Parathyroid adenoma (tissue), 2 donors: ENCODE measurements at regions not wholly inside any gene's neighbourhood (a gene's known extent, or its start where the extent isn't known, plus 50 kb on each side); places are given as distances from the start of the nearest gene placed in this dataset.

ENCODE experiments used
- H2AFZ ChIP-seq: fragments of 300-600 bp; sonication (generic); one replicate; pipeline ENCODE4 v1.7.0; 2017; ENCODE audit warnings: antibody characterized with exemption, mild to moderate bottlenecking
- H3K27ac ChIP-seq: fragments of 300-600 bp; sonication (generic); one replicate; pipeline ENCODE4 v1.7.0; 2017
- H3K27me3 ChIP-seq: fragments of 300-600 bp; sonication (generic); one replicate; pipeline ENCODE4 v1.7.0; 2017; ENCODE audit warnings: low read length; ENCODE audit not compliant: control insufficient read depth, insufficient read depth
- H3K36me3 ChIP-seq: fragments of 300-600 bp; sonication (generic); one replicate; pipeline ENCODE4 v1.7.0; 2017; ENCODE audit warnings: low read length; ENCODE audit not compliant: control insufficient read depth, insufficient read depth
- H3K4me1 ChIP-seq: fragments of 300-600 bp; sonication (generic); one replicate; pipeline ENCODE4 v1.7.0; 2017; ENCODE audit warnings: control low read depth
- H3K4me2 ChIP-seq: fragments of 300-600 bp; sonication (generic); one replicate; pipeline ENCODE4 v1.7.0; 2017; ENCODE audit warnings: low read length
- H3K4me3 ChIP-seq: fragments of 300-600 bp; sonication (generic); one replicate; pipeline ENCODE4 v1.7.0; 2017; ENCODE audit warnings: low read depth, low read length
- H3K79me2 ChIP-seq: fragments of 300-600 bp; sonication (generic); one replicate; pipeline ENCODE4 v1.7.0; 2017; ENCODE audit warnings: control low read depth
- H3K9ac ChIP-seq: fragments of 300-600 bp; sonication (generic); one replicate; pipeline ENCODE4 v1.7.0; 2017; ENCODE audit warnings: mild to moderate bottlenecking
- H3K9me3 ChIP-seq: fragments of 300-600 bp; sonication (generic); one replicate; pipeline ENCODE4 v1.7.0; 2017; ENCODE audit warnings: low read length; ENCODE audit not compliant: control insufficient read depth
- CTCF ChIP-seq: fragments of 300-600 bp; sonication (generic); IDR thresholded peaks from one replicate; pipeline ENCODE4 v1.7.0; 2017; ENCODE audit warnings: antibody characterized with exemption, mild to moderate bottlenecking
- donor health status: primary hyperparathyroidism.

DNA sequence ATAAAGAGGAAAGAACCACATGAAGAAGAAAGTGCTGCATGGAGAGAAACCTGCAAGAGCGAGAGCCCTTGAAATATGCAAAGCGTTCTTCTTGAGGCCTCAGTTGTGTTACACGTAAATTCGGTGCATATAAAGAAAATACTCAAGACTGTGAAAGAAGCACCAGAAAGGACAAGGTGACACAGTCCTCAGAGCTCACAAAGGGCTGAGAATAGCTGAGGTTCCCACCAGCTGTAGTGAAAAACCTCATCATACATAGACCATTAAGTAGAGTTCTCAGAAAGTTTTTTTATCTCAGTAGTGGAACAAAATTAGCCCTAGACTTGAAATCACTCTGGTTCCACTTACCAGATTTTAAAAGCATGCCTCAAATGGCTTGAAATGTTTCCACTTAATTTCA is 980.7 kb upstream of the CRIM1 start:
- no peak overlapping the region for H3K4me3 ChIP-seq
- no peak overlapping the region for H3K9ac ChIP-seq
- H3K36me3 ChIP-seq = no peaks in the 10 kb centered on the region
- no peak overlapping the region for H2AFZ ChIP-seq
- H3K27me3 ChIP-seq = no peaks in the 10 kb centered on the region
- no peak overlapping the region for H3K27ac ChIP-seq
- H3K9me3 ChIP-seq = no peaks in the 10 kb centered on the region
- no peak for TF ChIP-seq CTCF
- no peaks in the 10 kb centered on the region for H3K4me1 ChIP-seq
- H3K79me2 ChIP-seq = no peaks in the 10 kb centered on the region
- H3K4me2 ChIP-seq = no peak overlapping the region

- H2AFZ ChIP-seq = no peak overlapping the region
- no peak for TF ChIP-seq CTCF
These were observed 989.7 kb upstream of the CRIM1 start for GRCh38 chr2:35365859-35366258.

GRCh38 chr2:35356332-35356731 is 999.2 kb upstream of the CRIM1 start:
- Histone ChIP-seq H3K4me2 (no peak overlapping the region), H3K4me1 (no peaks in the 10 kb centered on the region), H3K36me3 (no peaks in the 10 kb centered on the region), H3K27ac (no peak overlapping the region), H3K9ac (no peak overlapping the region), H3K27me3 (no peaks in the 10 kb centered on the region), H3K9me3 (no peaks in the 10 kb centered on the region), H3K79me2 (no peaks in the 10 kb centered on the region), H2AFZ (no peak overlapping the region), H3K4me3 (no peak overlapping the region)
- TF ChIP-seq CTCF = no peak

More at GRCh38 chr2:35365859-35366258, 989.7 kb upstream of the CRIM1 start:
- Histone ChIP-seq H3K4me2 (no peak overlapping the region), H3K9ac (no peak overlapping the region), H3K4me3 (no peak overlapping the region), H3K9me3 (no peaks in the 10 kb centered on the region), H3K36me3 (no peaks in the 10 kb centered on the region), H3K27me3 (no peaks in the 10 kb centered on the region), H3K27ac (no peak overlapping the region), H3K79me2 (no peaks in the 10 kb centered on the region), H3K4me1 (no peaks in the 10 kb centered on the region)

GRCh38 chr2:35355056-35355455 is 1000.5 kb upstream of the CRIM1 start:
- Histone ChIP-seq H3K4me2 (no peak overlapping the region), H3K27ac (no peak overlapping the region), H3K4me3 (no peak overlapping the region), H2AFZ (no peak overlapping the region), H3K9ac (no peak overlapping the region), H3K79me2 (no peaks in the 10 kb centered on the region), H3K4me1 (no peaks in the 10 kb centered on the region), H3K36me3 (no peaks in the 10 kb centered on the region), H3K27me3 (no peaks in the 10 kb centered on the region), H3K9me3 (no peaks in the 10 kb centered on the region)
- TF ChIP-seq CTCF = no peak

- Histone ChIP-seq H2AFZ (no peak overlapping the region), H3K9ac (no peak overlapping the region), H3K4me1 (no peaks in the 10 kb centered on the region), H3K27ac (no peak overlapping the region), H3K79me2 (no peaks in the 10 kb centered on the region), H3K36me3 (no peaks in the 10 kb centered on the region), H3K4me2 (no peak overlapping the region), H3K27me3 (no peaks in the 10 kb centered on the region), H3K9me3 (no peaks in the 10 kb centered on the region), H3K4me3 (no peak overlapping the region)
- no peak for TF ChIP-seq CTCF
These were observed 1008.0 kb upstream of the CRIM1 start for GRCh38 chr2:35347561-35347960.
